K562 (cell line): ENCODE measurements at regions not wholly inside any gene's neighbourhood (a gene's known extent, or its start where the extent isn't known, plus 50 kb on each side); places are given as distances from the start of the nearest gene placed in this dataset.

Source experiments
- ATAC-seq: fragments of 200-7000 bp; cut with Tn5 transposase; 3 replicates; pipeline ENCODE4 v1.9.1; 2020; ENCODE audit warnings: moderate library complexity
- BruUV-seq: library from RNA; stranded (reverse); fragments of 400-500 nt; replicated peaks from 2 replicates; lab custom pipeline; 2021; lab: Mats Ljungman, UMichigan
- CTCF ChIA-PET: fragments of 300-600 bp; formaldehyde crosslinking; extraction: SDS; loops from one replicate; lab custom pipeline; 2021; ENCODE audit warnings: low intra/inter-chr PET ratio; lab: Yijun Ruan, JAX
- POLR2A ChIA-PET: fragments of 300-600, 350-650 bp; sonication (Branson Sonifier 250); formaldehyde crosslinking; extraction: SDS; loops from one replicate; lab custom pipeline; 2021; ENCODE audit warnings: antibody characterized with exemption, inconsistent platforms; lab: Yijun Ruan, JAX
- DNase-seq, 4 experiments: peaks; one replicate each; pipeline versions ENCODE4 v3.0.0 to v3.0.0-alpha.2; 2011 to 2018; ENCODE audit warnings: low spot score in 3 of 4, mixed read lengths in 3 of 4; ENCODE audit errors: extremely low read depth in 1 of 4
- FAIRE-seq: peaks from 2 replicates; lab custom pipeline; 2011; peaks lifted over from hg19 to GRCh38; lab: Jason Lieb, UNC
- H2AFZ ChIP-seq: 2 replicates; pipeline ENCODE4 v1.6.0; 2011; ENCODE audit warnings: low read depth, low read length, control low read depth, inconsistent platforms
- H3K27ac ChIP-seq: fragments of 200-600 bp; 3 replicates; pipeline ENCODE4 v1.8.0; 2011; ENCODE audit warnings: low read depth, mild to moderate bottlenecking, control low read depth, inconsistent platforms, low read length, moderate library complexity, mixed read lengths; ENCODE audit errors: extremely low read depth
- H3K27me3 ChIP-seq, 2 experiments: fragments of 300-600 bp in 1 of 2; 2 replicates in 1 of 2; 3 replicates in 1 of 2; pipeline versions ENCODE4 v1.6.0 to v1.8.0; 2011; ENCODE audit warnings: inconsistent platforms in 2 of 2, low read length in 2 of 2, mild to moderate bottlenecking in 1 of 2, mixed read lengths in 1 of 2, moderate library complexity in 1 of 2; ENCODE audit not compliant: control insufficient read depth in 2 of 2, insufficient read depth in 2 of 2
- H3K36me3 ChIP-seq: fragments of 300-600 bp; 3 replicates; pipeline ENCODE4 v1.8.0; 2011; ENCODE audit warnings: mild to moderate bottlenecking, low read length, inconsistent platforms; ENCODE audit not compliant: control insufficient read depth, insufficient read depth
- H3K4me1 ChIP-seq, 2 experiments: fragments of 200-600 bp in 1 of 2; replicated peaks in 1 of 2; 2 replicates in 1 of 2; 3 replicates in 1 of 2; pipeline versions ENCODE4 v1.5.1 to v1.8.0; 2011; ENCODE audit warnings: inconsistent platforms in 2 of 2, low read length in 2 of 2, mild to moderate bottlenecking in 1 of 2, mixed read lengths in 1 of 2, moderate library complexity in 1 of 2; ENCODE audit not compliant: control insufficient read depth in 2 of 2, insufficient read depth in 2 of 2
- H3K4me2 ChIP-seq: 2 replicates; pipeline ENCODE4 v1.6.1; 2011; ENCODE audit warnings: low read length, control low read depth, inconsistent platforms, mixed read lengths; ENCODE audit not compliant: insufficient read depth
- H3K4me3 ChIP-seq: fragments of 200-600 bp; sonication (generic), shearing (Covaris generic); 2 replicates; pipeline ENCODE4 v1.5.1; 2016; ENCODE audit warnings: control low read depth, inconsistent platforms
- H3K79me2 ChIP-seq: fragments of 200-600 bp; 3 replicates; pipeline ENCODE4 v1.8.0; 2011; ENCODE audit warnings: low read length, inconsistent platforms; ENCODE audit not compliant: control insufficient read depth, insufficient read depth
- H3K9ac ChIP-seq, 2 experiments: 2 replicates each; pipeline versions ENCODE4 v1.6.0 to v1.6.1; 2011; ENCODE audit warnings: low read depth in 2 of 2, low read length in 2 of 2, control low read depth in 1 of 2, inconsistent platforms in 1 of 2, mild to moderate bottlenecking in 1 of 2, mixed read lengths in 1 of 2; ENCODE audit not compliant: insufficient read depth in 1 of 2
- H3K9me1 ChIP-seq: one replicate; pipeline ENCODE4 v1.6.0; 2011; ENCODE audit warnings: inconsistent platforms, mild to moderate bottlenecking, low read length, moderate library complexity; ENCODE audit not compliant: control insufficient read depth, insufficient read depth
- H3K9me3 ChIP-seq: replicated peaks from 2 replicates; pipeline ENCODE4 v1.5.1; 2011; ENCODE audit warnings: low read depth, low read length, inconsistent platforms; ENCODE audit not compliant: control insufficient read depth, insufficient read depth
- H4K20me1 ChIP-seq: replicated peaks from 2 replicates; pipeline ENCODE4 v1.6.1; 2011; ENCODE audit warnings: low read length, inconsistent platforms, mixed read lengths; ENCODE audit not compliant: control insufficient read depth, insufficient read depth
- ARID4B ChIP-seq: sonication (generic); formaldehyde crosslinking; IDR thresholded peaks from 2 replicates; pipeline ENCODE4 v1.8.0; 2022; ENCODE audit warnings: mild to moderate bottlenecking, missing genetic modification reagents
- CAMTA2 ChIP-seq: fragments of 250-450 bp; sonication (Bioruptor Pico); conservative IDR thresholded peaks from 2 replicates; pipeline ENCODE4 v1.5.1; 2022
- LEF1 ChIP-seq: fragments of 450-650 bp; IDR thresholded peaks from 2 replicates; pipeline ENCODE4 v1.6.1; 2016; ENCODE audit warnings: mild to moderate bottlenecking
- MBD2 ChIP-seq: sonication (generic); IDR thresholded peaks from 2 replicates; pipeline ENCODE4 v1.6.1; 2016; ENCODE audit warnings: low read depth, borderline replicate concordance
- MTF1 ChIP-seq: fragments of 250-450 bp; sonication (Bioruptor Pico); IDR thresholded peaks from 2 replicates; pipeline ENCODE4 v1.9.0; 2021; ENCODE audit warnings: moderate library complexity, mild to moderate bottlenecking, inconsistent platforms, borderline replicate concordance
- NFRKB ChIP-seq: fragments of 450-650 bp; IDR thresholded peaks from 2 replicates; pipeline ENCODE4 v1.6.1; 2016; ENCODE audit warnings: low read depth
- PHF8 ChIP-seq: fragments of 200-600 bp; sonication (generic); IDR thresholded peaks from 2 replicates; pipeline ENCODE4 v1.6.1; 2012; ENCODE audit warnings: mixed run types, mild to moderate bottlenecking, inconsistent platforms, low read length, moderate library complexity, borderline replicate concordance
- PRMT5 ChIP-seq: sonication (generic); formaldehyde crosslinking; IDR thresholded peaks from 2 replicates; pipeline ENCODE4 v1.5.0; 2020; ENCODE audit warnings: missing genetic modification reagents
- RHOXF2B ChIP-seq: fragments of 250-450 bp; sonication (Bioruptor Pico); conservative IDR thresholded peaks from 2 replicates; pipeline ENCODE4 v1.5.1; 2021
- ZNF551 ChIP-seq: fragments of 250-450 bp; sonication (Bioruptor Pico); IDR thresholded peaks from 2 replicates; pipeline ENCODE4 v1.5.0; 2021; ENCODE audit warnings: mild to moderate bottlenecking, moderate library complexity
- ZNF639 ChIP-seq, 2 experiments: fragments of 200-800 bp in 1 of 2; sonication (Bioruptor generic) in 1 of 2; sonication (generic) in 1 of 2; formaldehyde crosslinking in 1 of 2; IDR thresholded peaks in 1 of 2; conservative IDR thresholded peaks in 1 of 2; 2 replicates each; pipeline versions ENCODE4 v1.5.0 to v1.6.1; 2016 to 2020; ENCODE audit warnings: missing compliant biosample characterization in 1 of 2, missing genetic modification characterization in 1 of 2, missing genetic modification reagents in 1 of 2
- ZSCAN32 ChIP-seq: fragments of 450-650 bp; formaldehyde crosslinking; IDR thresholded peaks from 2 replicates; pipeline ENCODE4 v1.4.0; 2020; ENCODE audit warnings: mild to moderate bottlenecking, moderate library complexity
- WGBS: fragments of 100-300 bp; shearing (Covaris generic); methylation state at CpG from one replicate; pipeline ENCODE4 v1.1.6; 2016; ENCODE audit warnings: low coverage, mixed read lengths; ENCODE audit not compliant: insufficient coverage; ENCODE audit errors: missing lambda C conversion rate; 5-methylcytosine and 5-hydroxymethylcytosine counted together
- in situ Hi-C: fragments of 300-500 bp; cut with MboI; formaldehyde crosslinking; loops from 4 replicates; pipeline ENCODE4 v1.15.0; 2018; ENCODE audit warnings: inconsistent platforms, mixed read lengths
- intact Hi-C: fragments of 100-400 bp; cut with micrococcal nuclease; formaldehyde crosslinking; loops from 2 replicates; pipeline ENCODE4 v1.14.2; 2022
- TF ChIP-seq, protein P1 (sequence below): sonication (generic); formaldehyde crosslinking; IDR thresholded peaks from 2 replicates; pipeline ENCODE4 v1.8.0; 2022; ENCODE audit warnings: missing genetic modification reagents, mild to moderate bottlenecking, moderate library complexity, borderline replicate concordance

DNA sequence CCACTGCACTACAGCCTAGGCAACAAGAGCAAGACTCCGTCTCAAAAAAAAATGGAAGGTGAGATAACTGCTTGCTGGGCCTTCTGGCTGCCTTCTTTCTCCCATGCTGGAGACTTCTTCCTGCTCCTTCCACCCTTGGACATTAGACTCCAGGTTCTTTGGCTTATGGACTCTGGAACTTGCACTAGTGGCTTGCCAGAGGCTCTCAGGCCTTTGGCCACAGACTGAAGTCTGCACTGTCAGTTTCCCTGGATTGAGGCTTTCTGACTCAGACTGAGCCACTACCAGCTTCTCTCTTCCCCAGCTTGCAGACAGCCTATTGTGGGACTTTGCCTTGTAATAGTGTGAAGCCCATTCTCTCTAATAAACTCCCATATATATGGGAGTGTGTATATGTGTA is 118.5 kb upstream of the SLC14A2 start (continued):
- TF ChIP-seq MBD2 = no peak
- no peak for TF ChIP-seq MTF1 (CRISPR knock-in tag)
- no peak for TF ChIP-seq ZNF639 (CRISPR knock-in tag; conservative IDR thresholded peaks at IDR 0.05 in 1 of 2, IDR thresholded peaks at IDR 0.05 in 1 of 2)

- FAIRE-seq (no peak), DNase-seq (no peak), ATAC-seq (no peak)
- H3K9me1 ChIP-seq = no peaks in the 10 kb centered on the region
- no peak overlapping the region for H3K4me3 ChIP-seq
- H2AFZ ChIP-seq = no peak overlapping the region
- no peaks in the 10 kb centered on the region for H4K20me1 ChIP-seq
- no TSS peak for BruUV-seq
- H3K4me2 ChIP-seq = no peak overlapping the region
- H3K27me3 ChIP-seq = no peaks in the 10 kb centered on the region
- H3K79me2 ChIP-seq = no peaks in the 10 kb centered on the region
- intact Hi-C loops = no loop called here
- H3K36me3 ChIP-seq = no peaks in the 10 kb centered on the region
- in situ Hi-C loops = no loop called here
- ChIA-PET CTCF (no interaction called here), POLR2A (interaction anchor here (0.9 kb wide), 1 partner anchor 20 kb away, joined by 3 read pairs; no protein-coding TSS in a partner anchor)
- H3K4me1 ChIP-seq = peaks cover 0 to 3% of the 10 kb centered on the region in 2 experiments; a peak in 1 of 5 replicates
- no peak overlapping the region for H3K9ac ChIP-seq
- 0% methylated on average over 5 of the region's 5 CpGs for WGBS
- no peak overlapping the region for H3K27ac ChIP-seq
- H3K9me3 ChIP-seq = no peaks in the 10 kb centered on the region
- TF ChIP-seq PHF8 = no peak
- no peak for TF ChIP-seq ARID4B (CRISPR knock-in tag)
- TF ChIP-seq ZNF551 (CRISPR knock-in tag) = no peak
- TF ChIP-seq NFRKB = no peak
- TF ChIP-seq CAMTA2 (CRISPR knock-in tag) = no peak
- TF ChIP-seq PRMT5 (CRISPR knock-in tag) = no peak
- TF ChIP-seq ZSCAN32 (CRISPR knock-in tag) = no peak
- TF ChIP-seq, protein P1, sequence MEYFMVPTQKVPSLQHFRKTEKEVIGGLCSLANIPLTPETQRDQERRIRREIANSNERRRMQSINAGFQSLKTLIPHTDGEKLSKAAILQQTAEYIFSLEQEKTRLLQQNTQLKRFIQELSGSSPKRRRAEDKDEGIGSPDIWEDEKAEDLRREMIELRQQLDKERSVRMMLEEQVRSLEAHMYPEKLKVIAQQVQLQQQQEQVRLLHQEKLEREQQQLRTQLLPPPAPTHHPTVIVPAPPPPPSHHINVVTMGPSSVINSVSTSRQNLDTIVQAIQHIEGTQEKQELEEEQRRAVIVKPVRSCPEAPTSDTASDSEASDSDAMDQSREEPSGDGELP = no peak
- TF ChIP-seq LEF1 = no peak
- TF ChIP-seq RHOXF2B (CRISPR knock-in tag) = no peak
Observed at GRCh38 chr18:45497595-45498286, 117.5 kb upstream of the SLC14A2 start.
